HCT116 (cell line): ENCODE measurements at regions not wholly inside any gene's neighbourhood (a gene's known extent, or its start where the extent isn't known, plus 50 kb on each side); places are given as distances from the start of the nearest gene placed in this dataset.

Experiments
- ATAC-seq: fragments of 200-7000 bp; cut with Tn5 transposase; 2 replicates; pipeline ENCODE4 v1.9.1; 2020; ENCODE audit warnings: mild to moderate bottlenecking, moderate library complexity
- BruUV-seq: library from RNA; stranded (reverse); fragments of 400-500 nt; replicated peaks from 2 replicates; lab custom pipeline; 2021; lab: Mats Ljungman, UMichigan
- CTCF ChIA-PET: fragments of 300-600 bp; sonication (Branson Sonifier 250); formaldehyde crosslinking; loops from one replicate; lab custom pipeline; 2021; ENCODE audit warnings: antibody characterized with exemption; lab: Charles Lee
- POLR2A ChIA-PET: fragments of 300-600, 350-600 bp; sonication (Branson Sonifier 250); formaldehyde crosslinking; loops from one replicate; lab custom pipeline; 2021; ENCODE audit warnings: antibody characterized with exemption; lab: Charles Lee
- RAD21 ChIA-PET, 2 experiments: fragments of 300-600 bp; sonication (Branson Sonifier 250); formaldehyde crosslinking; loops; one replicate each; lab custom pipeline; 2023; ENCODE audit warnings: low total read pairs in 2 of 2; ENCODE audit not compliant: uncharacterized antibody in 2 of 2, unreplicated experiment in 2 of 2, low non-redundant PET in 1 of 2; lab: Charles Lee
- DNase-seq: peaks from one replicate; pipeline ENCODE4 v3.0.0-alpha.2; 2010; ENCODE audit warnings: low read depth, low spot score
- H2AFZ ChIP-seq: fragments of 200-600 bp; shearing (Covaris generic), sonication (generic); 2 replicates; pipeline ENCODE4 v1.6.1; 2017; ENCODE audit warnings: low read depth, mixed run types, mixed read lengths, antibody characterized with exemption, low read length; ENCODE audit not compliant: poor library complexity, severe bottlenecking
- H3K27ac ChIP-seq: 2 replicates; pipeline ENCODE4 v1.5.1; 2012; ENCODE audit warnings: low read depth, low read length
- H3K27me3 ChIP-seq: fragments of 200-600 bp; sonication (generic); 2 replicates; pipeline ENCODE4 v1.6.1; 2016; ENCODE audit warnings: mixed run types, low read length, mixed read lengths; ENCODE audit not compliant: insufficient read depth
- H3K36me3 ChIP-seq, 2 experiments: fragments of 200-500 bp in 1 of 2; fragments of 200-600 bp in 1 of 2; sonication (Bioruptor generic) in 1 of 2; sonication (generic) in 1 of 2; 2 replicates each; pipeline versions ENCODE4 v1.5.1 to v1.6.1; 2014 to 2016; ENCODE audit warnings: low read length in 2 of 2, inconsistent platforms in 1 of 2, mixed read lengths in 1 of 2, mixed run types in 1 of 2; ENCODE audit not compliant: insufficient read depth in 2 of 2, control insufficient read depth in 1 of 2
- H3K4me1 ChIP-seq, 2 experiments: fragments of 200-600 bp in 1 of 2; sonication (generic) in 1 of 2; 2 replicates each; pipeline versions ENCODE4 v1.5.1 to v1.6.1; 2012 to 2017; ENCODE audit warnings: low read length in 2 of 2, inconsistent platforms in 1 of 2, mild to moderate bottlenecking in 1 of 2, mixed read lengths in 1 of 2, mixed run types in 1 of 2, moderate library complexity in 1 of 2; ENCODE audit not compliant: insufficient read depth in 2 of 2, control insufficient read depth in 1 of 2
- H3K4me2 ChIP-seq: fragments of 200-600 bp; sonication (generic); 2 replicates; pipeline ENCODE4 v1.6.1; 2017; ENCODE audit warnings: mixed run types, low read length, mixed read lengths
- H3K4me3 ChIP-seq, 2 experiments: fragments of 200-600 bp in 1 of 2; sonication (generic) in 1 of 2; replicated peaks in 1 of 2; 2 replicates each; pipeline ENCODE4 v1.5.1; 2011 to 2016; ENCODE audit warnings: low read length in 2 of 2, control low read depth in 1 of 2, low read depth in 1 of 2, mild to moderate bottlenecking in 1 of 2, mixed read lengths in 1 of 2, mixed run types in 1 of 2
- H3K79me2 ChIP-seq: fragments of 200-600 bp; sonication (generic); 2 replicates; pipeline ENCODE4 v1.6.1; 2017; ENCODE audit warnings: mild to moderate bottlenecking, mixed run types, low read length, moderate library complexity, mixed read lengths; ENCODE audit not compliant: insufficient read depth
- H3K9ac ChIP-seq: fragments of 200-600 bp; sonication (generic); 2 replicates; pipeline ENCODE4 v1.6.1; 2016; ENCODE audit warnings: low read length, mixed read lengths
- H3K9me2 ChIP-seq: fragments of 200-600 bp; sonication (generic), shearing (Covaris generic); 2 replicates; pipeline ENCODE4 v1.6.1; 2017; ENCODE audit warnings: mixed run types, mild to moderate bottlenecking, moderate library complexity; ENCODE audit not compliant: insufficient read depth
- H3K9me3 ChIP-seq, 2 experiments: fragments of 200-500 bp in 1 of 2; fragments of 200-600 bp in 1 of 2; sonication (Bioruptor generic) in 1 of 2; sonication (generic) in 1 of 2; 2 replicates each; pipeline ENCODE4 v1.6.1; 2014 to 2017; ENCODE audit warnings: low read length in 2 of 2, mixed read lengths in 2 of 2, inconsistent platforms in 1 of 2, low read depth in 1 of 2, mild to moderate bottlenecking in 1 of 2, mixed run types in 1 of 2, moderate library complexity in 1 of 2; ENCODE audit not compliant: control insufficient read depth in 1 of 2, insufficient read depth in 1 of 2
- H4K20me1 ChIP-seq: fragments of 200-600 bp; sonication (generic), shearing (Covaris generic); 2 replicates; pipeline ENCODE4 v1.6.1; 2017; ENCODE audit warnings: mixed run types, mild to moderate bottlenecking, moderate library complexity; ENCODE audit not compliant: insufficient read depth
- CEBPB ChIP-seq: IDR thresholded peaks from 2 replicates; pipeline ENCODE4 v1.6.1; 2012; ENCODE audit warnings: low read depth
- CTCF ChIP-seq, 3 experiments: fragments of 200-600 bp in 1 of 3; sonication (generic) in 1 of 3; IDR thresholded peaks in 2 of 3; conservative IDR thresholded peaks in 1 of 3; 2 replicates each; pipeline ENCODE4 v1.5.1; 2012 to 2017; ENCODE audit warnings: low read depth in 2 of 3, low read length in 2 of 3, antibody characterized with exemption in 1 of 3, borderline replicate concordance in 1 of 3, control low read depth in 1 of 3, mild to moderate bottlenecking in 1 of 3, mixed read lengths in 1 of 3, mixed run types in 1 of 3, moderate library complexity in 1 of 3; ENCODE audit not compliant: insufficient read depth in 1 of 3
- EGR1 ChIP-seq: IDR thresholded peaks from 2 replicates; pipeline ENCODE4 v1.6.1; 2012; ENCODE audit warnings: low read depth
- ELF1 ChIP-seq: IDR thresholded peaks from 2 replicates; pipeline ENCODE4 v1.6.1; 2012; ENCODE audit warnings: low read depth, borderline replicate concordance
- EZH2 ChIP-seq: fragments of 200-600 bp; sonication (generic); IDR thresholded peaks from 2 replicates; pipeline ENCODE4 v1.6.1; 2017; ENCODE audit warnings: antibody characterized with exemption, mixed run types
- EZH2phosphoT487 ChIP-seq: fragments of 200-600 bp; IDR thresholded peaks from 2 replicates; pipeline ENCODE4 v1.6.1; 2018; ENCODE audit warnings: antibody characterized with exemption, borderline replicate concordance
- FOSL1 ChIP-seq: IDR thresholded peaks from 2 replicates; pipeline ENCODE4 v1.6.1; 2012; ENCODE audit warnings: low read depth
- MAX ChIP-seq: IDR thresholded peaks from 2 replicates; pipeline ENCODE4 v1.6.1; 2012
- POLR2AphosphoS5 ChIP-seq: IDR thresholded peaks from 2 replicates; pipeline ENCODE4 v1.6.1; 2011; ENCODE audit warnings: mild to moderate bottlenecking, low read depth, low read length, moderate library complexity
- REST ChIP-seq: IDR thresholded peaks from 2 replicates; pipeline ENCODE4 v1.6.1; 2012; ENCODE audit warnings: low read depth
- TCF7L2 ChIP-seq: IDR thresholded peaks from 2 replicates; pipeline ENCODE4 v1.7.0; 2011; ENCODE audit warnings: borderline replicate concordance, inconsistent platforms; ENCODE audit not compliant: insufficient read depth, insufficient read length; ENCODE audit errors: extremely low read depth
- ZBTB33 ChIP-seq: IDR thresholded peaks from 2 replicates; pipeline ENCODE4 v1.6.1; 2011; ENCODE audit warnings: mild to moderate bottlenecking, low read length, moderate library complexity; ENCODE audit not compliant: insufficient replicate concordance; ENCODE audit errors: extremely low read depth
- ZFX ChIP-seq: fragments of 450-650 bp; IDR thresholded peaks from 2 replicates; pipeline ENCODE4 v1.6.1; 2017
- intact Hi-C: fragments of 100-400 bp; cut with micrococcal nuclease; formaldehyde crosslinking; loops from 2 replicates; pipeline ENCODE4 v1.10.0; 2022

- TF ChIP-seq ZBTB33 = no peak
- no peak for TF ChIP-seq CTCF (IDR thresholded peaks at IDR 0.05 in 2 of 3, conservative IDR thresholded peaks at IDR 0.05 in 1 of 3; ENCODE audit: borderline replicate concordance in 1 of 3, insufficient read depth in 1 of 3, low read depth in 2 of 3, low read length in 2 of 3)
- TF ChIP-seq EZH2 = no peak
- TF ChIP-seq POLR2AphosphoS5 = no peak
- no peak for TF ChIP-seq FOSL1
- TF ChIP-seq TCF7L2 = no peak
These were observed 269.4 kb upstream of the FN1 start (continued) for GRCh38 chr2:215705281-215705680.

- intact Hi-C loops = no loop called here
- TF ChIP-seq ELF1 (no peak), MAX (no peak), EGR1 (no peak), REST (no peak), EZH2phosphoT487 (no peak), CEBPB (no peak), CTCF (IDR thresholded peaks at IDR 0.05 in 2 of 3, conservative IDR thresholded peaks at IDR 0.05 in 1 of 3; ENCODE audit: borderline replicate concordance in 1 of 3, insufficient read depth in 1 of 3, low read depth in 2 of 3, low read length in 2 of 3) (no peak), TCF7L2 (no peak), ZFX (no peak)
These were observed 266.4 kb upstream of the FN1 start for GRCh38 chr2:215702116-215702902.

More at GRCh38 chr2:215702116-215702902, 266.4 kb upstream of the FN1 start:
- H3K36me3 ChIP-seq = no peaks in the 10 kb centered on the region
- no peak overlapping the region for H3K4me2 ChIP-seq
- no TSS peak for BruUV-seq
- no peak overlapping the region for H3K27ac ChIP-seq
- no peaks in the 10 kb centered on the region for H3K9me3 ChIP-seq
- H3K4me1 ChIP-seq = no peaks in the 10 kb centered on the region
- no peaks in the 10 kb centered on the region for H3K27me3 ChIP-seq
- no peaks in the 10 kb centered on the region; the same call in 1 of the 2 replicates for H4K20me1 ChIP-seq
- no peak for DNase-seq
- H3K9me2 ChIP-seq = no peaks in the 10 kb centered on the region
- H3K9ac ChIP-seq = no peak overlapping the region
- RAD21 ChIA-PET = no interaction called here
- CTCF ChIA-PET = no interaction called here
- POLR2A ChIA-PET = no interaction called here
- H3K79me2 ChIP-seq = no peaks in the 10 kb centered on the region
- no peak for ATAC-seq
- no peak overlapping the region for H3K4me3 ChIP-seq
- no peak overlapping the region for H2AFZ ChIP-seq
